Common myeloid progenitor, CD34-positive (primary cell): ENCODE measurements at regions not wholly inside any gene's neighbourhood (a gene's known extent, or its start where the extent isn't known, plus 50 kb on each side); places are given as distances from the start of the nearest gene placed in this dataset.

Experiments used
- CTCF ChIA-PET: fragments of 350-600 bp; sonication (Branson Sonifier 250); formaldehyde crosslinking; loops from one replicate; lab custom pipeline; 2021; ENCODE audit warnings: antibody characterized with exemption; lab: Charles Lee
- POLR2A ChIA-PET: fragments of 350-600 bp; sonication (Branson Sonifier 250); formaldehyde crosslinking; loops from one replicate; lab custom pipeline; 2021; ENCODE audit warnings: antibody characterized with exemption; lab: Charles Lee
- DNase-seq, 3 donors: peaks; one replicate each; pipeline versions ENCODE4 v3.0.0 to v3.0.0-alpha.2; 2013
- H3K27ac ChIP-seq, 2 experiments: 1 replicate in 1 of 2; 2 replicates in 1 of 2; pipeline ENCODE4 v1.7.0; 2013; ENCODE audit warnings: inconsistent platforms in 2 of 2, low read length in 2 of 2, mild to moderate bottlenecking in 2 of 2, low read depth in 1 of 2, moderate library complexity in 1 of 2; ENCODE audit not compliant: severe bottlenecking in 2 of 2, insufficient read depth in 1 of 2, poor library complexity in 1 of 2
- H3K27me3 ChIP-seq, 5 experiments: replicated peaks in 2 of 5; 1 replicate in 3 of 5; 2 replicates in 2 of 5; pipeline versions ENCODE4 v1.6.1 to v1.7.0; 2013; ENCODE audit warnings: low read length in 4 of 5, mild to moderate bottlenecking in 2 of 5, moderate library complexity in 2 of 5, inconsistent platforms in 1 of 5; ENCODE audit not compliant: insufficient read depth in 5 of 5, control insufficient read depth in 4 of 5
- H3K36me3 ChIP-seq, 4 experiments: 1 replicate in 2 of 4; 2 replicates in 2 of 4; pipeline versions ENCODE4 v1.6.1 to v1.7.0; 2013; ENCODE audit warnings: low read length in 3 of 4, control low read depth in 1 of 4, mild to moderate bottlenecking in 1 of 4; ENCODE audit not compliant: control insufficient read depth in 4 of 4, insufficient read depth in 4 of 4
- H3K4me1 ChIP-seq, 4 experiments: 1 replicate in 3 of 4; 2 replicates in 1 of 4; pipeline versions ENCODE4 v1.6.1 to v1.7.1; 2013; ENCODE audit warnings: low read length in 3 of 4, mild to moderate bottlenecking in 3 of 4, control low read depth in 1 of 4, inconsistent platforms in 1 of 4, moderate library complexity in 1 of 4; ENCODE audit not compliant: control insufficient read depth in 4 of 4, insufficient read depth in 4 of 4; ENCODE audit errors: control extremely low read depth in 1 of 4
- H3K4me3 ChIP-seq, 7 experiments: 1 replicate in 4 of 7; 2 replicates in 3 of 7; pipeline versions ENCODE4 v1.5.1 to v1.7.0; 2013; ENCODE audit warnings: mild to moderate bottlenecking in 7 of 7, low read length in 6 of 7, moderate library complexity in 6 of 7, inconsistent platforms in 2 of 7, low read depth in 2 of 7, control low read depth in 1 of 7; ENCODE audit not compliant: insufficient read depth in 4 of 7, control insufficient read depth in 1 of 7; ENCODE audit errors: extremely low read depth in 1 of 7
- H3K9me3 ChIP-seq, 5 experiments: 1 replicate in 4 of 5; 2 replicates in 1 of 5; pipeline versions ENCODE4 v1.6.1 to v1.7.1; 2013; ENCODE audit warnings: low read length in 4 of 5, mild to moderate bottlenecking in 2 of 5, inconsistent platforms in 1 of 5, low read depth in 1 of 5, moderate library complexity in 1 of 5; ENCODE audit not compliant: control insufficient read depth in 4 of 5, insufficient read depth in 2 of 5; ENCODE audit errors: control extremely low read depth in 1 of 5
- WGBS: methylation state at CpG from one replicate; pipeline ENCODE4 v1.1.5; 2013; ENCODE audit not compliant: insufficient coverage; 5-methylcytosine and 5-hydroxymethylcytosine counted together

DNA sequence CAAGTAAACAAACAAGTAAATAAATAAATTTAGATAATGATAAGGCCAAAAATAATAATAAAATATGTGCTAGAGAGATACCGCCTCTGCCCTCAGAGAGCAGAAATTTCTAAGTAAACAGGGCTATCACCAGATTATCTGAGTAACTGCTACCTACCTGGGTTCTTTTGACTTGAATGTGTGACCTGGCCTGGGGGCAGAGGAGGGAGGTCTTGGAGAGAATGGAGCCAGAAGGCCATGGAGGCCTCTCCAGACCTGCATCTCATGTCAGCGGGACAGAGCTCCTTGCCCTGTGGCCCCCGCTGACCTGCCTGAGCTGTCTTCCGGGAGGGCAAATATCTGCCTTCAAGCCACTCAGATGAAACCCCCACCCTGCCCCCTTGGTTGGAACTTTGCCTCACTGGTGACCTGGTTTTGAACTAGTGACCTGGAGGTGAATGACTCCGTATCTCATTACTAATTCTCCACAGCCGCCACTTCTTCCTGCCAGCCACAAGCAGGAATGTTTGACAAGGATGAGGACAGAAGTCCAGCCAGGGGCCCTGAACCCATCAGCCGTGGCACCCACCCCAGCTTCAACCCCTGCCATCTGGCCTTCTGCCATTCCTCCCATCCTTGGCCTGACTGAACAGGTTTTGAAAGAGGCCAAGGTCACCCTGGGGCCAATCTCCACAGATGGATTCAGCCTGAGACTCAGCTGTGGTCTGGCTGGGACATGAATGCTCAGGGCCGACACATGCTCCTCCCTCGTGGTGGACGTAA lies 86.8 kb upstream of the PARP11 start:
- ChIA-PET CTCF (interaction anchor here (0.6 to 6.4 kb wide), 2 partner anchors 72 to 77 kb away, joined by 3 to 181 read pairs; no protein-coding TSS in a partner anchor), POLR2A (no interaction called here)
- Histone ChIP-seq H3K4me3 (no peak overlapping the region), H3K9me3 (peaks cover 0 to 3% (median 0%) of the 10 kb centered on the region in 5 experiments), H3K27ac (no peak overlapping the region), H3K4me1 (peaks cover 14 to 31% (median 20%) of the 10 kb centered on the region in 4 experiments), H3K36me3 (no peaks in the 10 kb centered on the region), H3K27me3 (no peaks in the 10 kb centered on the region)
- no peak for DNase-seq
- WGBS: 99% methylated on average over 9 of the region's 10 CpGs

DNA sequence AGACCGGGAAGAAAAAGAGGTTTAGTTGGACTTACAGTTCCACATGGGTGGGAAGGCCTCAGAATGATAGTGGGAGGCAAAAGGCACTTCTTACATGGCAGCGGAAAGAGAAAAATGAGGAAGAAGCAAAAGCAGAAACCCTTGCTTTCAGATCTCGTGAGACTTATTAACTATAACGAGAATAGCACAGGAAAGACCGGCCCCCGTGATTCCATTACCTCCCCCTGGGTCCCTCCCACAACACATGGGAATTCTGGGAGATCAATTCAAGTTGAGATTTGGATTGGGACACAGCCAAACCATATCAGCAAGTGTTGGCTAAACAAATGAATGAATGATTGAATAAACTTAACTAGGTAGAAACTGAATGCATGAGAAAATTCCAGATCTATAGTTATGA lies 85.3 kb upstream of the PARP11 start:
- peaks cover 14 to 31% (median 20%) of the 10 kb centered on the region in 4 experiments for H3K4me1 ChIP-seq
- H3K27ac ChIP-seq: no peak overlapping the region
- H3K9me3 ChIP-seq: peaks cover 0 to 3% (median 0%) of the 10 kb centered on the region in 5 experiments
- H3K36me3 ChIP-seq: no peaks in the 10 kb centered on the region
- H3K4me3 ChIP-seq: no peak overlapping the region
- DNase-seq: peak in 1 of 3 donors; percentile 27
- WGBS: 93% methylated on average over 2 of the region's 6 CpGs
- ChIA-PET CTCF (no interaction called here), POLR2A (no interaction called here)
- no peaks in the 10 kb centered on the region for H3K27me3 ChIP-seq

DNA sequence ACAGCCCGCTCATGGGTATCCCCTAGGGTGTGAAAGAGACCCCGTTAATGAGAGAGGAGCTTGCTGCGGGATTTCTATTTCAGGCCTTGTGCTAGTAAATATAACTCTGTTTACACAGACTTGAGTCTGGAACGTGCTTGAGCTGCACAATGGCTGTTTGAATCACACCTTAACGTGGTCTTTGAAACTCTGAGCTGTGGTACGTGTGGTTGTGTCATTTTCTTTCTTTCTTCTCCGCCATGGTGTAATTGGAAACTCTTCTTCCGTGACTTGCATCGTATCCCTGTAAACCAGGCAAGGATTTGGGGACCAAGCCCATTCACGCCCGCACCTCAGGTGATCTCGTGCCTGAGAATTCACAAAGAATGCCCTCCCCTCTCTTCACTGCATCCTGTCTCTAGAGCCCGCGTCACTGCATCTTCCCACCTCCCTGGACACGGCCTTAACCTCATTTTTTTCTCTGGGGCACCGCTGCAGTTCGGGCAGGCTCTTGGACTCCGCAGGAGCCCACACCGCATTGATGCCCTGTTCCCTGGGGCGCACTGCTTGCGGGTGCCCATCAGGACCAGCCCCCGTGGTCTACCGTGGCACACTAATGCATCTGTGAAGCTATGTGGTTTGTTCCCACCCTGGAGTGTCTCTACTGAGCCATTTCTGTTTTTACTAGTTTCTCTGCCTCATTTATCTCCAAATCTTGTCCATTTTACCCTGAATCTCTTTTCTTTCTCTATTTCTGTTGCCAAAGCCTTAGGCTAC lies 78.4 kb upstream of the PARP11 start:
- CTCF ChIA-PET: interaction anchor here (0.6 to 2.5 kb wide), 3 partner anchors 12 to 54 kb away, joined by 3 to 8 read pairs (median 5); no protein-coding TSS in a partner anchor
- DNase-seq: no peak
- 95% methylated on average over 22 of the region's 23 CpGs for WGBS

GRCh38 chr12:3950714-3951320 lies 77.6 kb upstream of the PARP11 start:
- ChIA-PET POLR2A (interaction anchor here (0.7 kb wide), 1 partner anchor 1547 kb away, joined by 3 read pairs; no protein-coding TSS in a partner anchor), CTCF (interaction anchor here (1.8 to 2.9 kb wide), 4 partner anchors 12 to 21 kb away, joined by 5 to 16 read pairs (median 6); no protein-coding TSS in a partner anchor)
- Histone ChIP-seq H3K4me1 (peaks cover 0 to 10% (median 6%) of the 10 kb centered on the region in 4 experiments), H3K27me3 (no peaks in the 10 kb centered on the region), H3K27ac (no peak overlapping the region), H3K36me3 (no peaks in the 10 kb centered on the region), H3K9me3 (peaks cover 0 to 1% (median 0%) of the 10 kb centered on the region in 5 experiments), H3K4me3 (no peak overlapping the region)
- WGBS: 96% methylated on average over 3 of the region's 7 CpGs
- no peak for DNase-seq

More for the DNA sequence above, 78.4 kb upstream of the PARP11 start:
- H3K27me3 ChIP-seq: no peaks in the 10 kb centered on the region
- no peak overlapping the region for H3K4me3 ChIP-seq
- peaks cover 0 to 1% (median 0%) of the 10 kb centered on the region in 5 experiments for H3K9me3 ChIP-seq
- no peak overlapping the region for H3K27ac ChIP-seq
- peaks cover 0 to 10% (median 6%) of the 10 kb centered on the region in 4 experiments for H3K4me1 ChIP-seq
- no peaks in the 10 kb centered on the region for H3K36me3 ChIP-seq
- POLR2A ChIA-PET: interaction anchor here (0.5 kb wide), 1 partner anchor 143 kb away, joined by 3 read pairs; no protein-coding TSS in a partner anchor

DNA sequence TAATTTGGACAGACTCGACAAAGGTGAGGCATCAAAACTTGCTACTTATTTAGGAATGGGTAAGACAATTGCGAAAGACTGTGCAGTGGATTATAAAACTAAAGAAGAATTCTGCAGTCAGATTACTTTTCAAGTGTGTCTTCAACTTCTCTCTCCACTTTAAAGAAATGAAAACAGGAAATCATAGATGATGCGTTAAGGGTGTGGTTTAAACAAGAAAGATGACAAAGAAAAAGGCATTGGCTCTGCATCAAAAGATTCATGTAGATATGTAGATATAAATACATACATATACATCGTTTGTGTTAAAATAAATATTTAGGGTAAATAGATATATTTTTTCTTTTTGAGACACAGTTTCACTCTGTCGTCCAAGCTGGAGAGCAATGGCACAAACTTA lies 74.6 kb upstream of the PARP11 start:
- H3K27me3 ChIP-seq: no peaks in the 10 kb centered on the region
- peak in 2 of 3 donors; percentile 59 to 78 for DNase-seq
- POLR2A ChIA-PET: no interaction called here
- peaks cover 0 to 10% (median 6%) of the 10 kb centered on the region in 4 experiments for H3K4me1 ChIP-seq
- CTCF ChIA-PET: interaction anchor here (1.3 to 2.9 kb wide), 2 partner anchors 14 to 15 kb away, joined by 4 to 16 read pairs; no protein-coding TSS in a partner anchor
- 93% methylated on average over 3 of the region's 5 CpGs for WGBS
- no peaks in the 10 kb centered on the region for H3K36me3 ChIP-seq
- no peaks in the 10 kb centered on the region for H3K9me3 ChIP-seq
- H3K27ac ChIP-seq: no peak overlapping the region
- no peak overlapping the region for H3K4me3 ChIP-seq

DNA sequence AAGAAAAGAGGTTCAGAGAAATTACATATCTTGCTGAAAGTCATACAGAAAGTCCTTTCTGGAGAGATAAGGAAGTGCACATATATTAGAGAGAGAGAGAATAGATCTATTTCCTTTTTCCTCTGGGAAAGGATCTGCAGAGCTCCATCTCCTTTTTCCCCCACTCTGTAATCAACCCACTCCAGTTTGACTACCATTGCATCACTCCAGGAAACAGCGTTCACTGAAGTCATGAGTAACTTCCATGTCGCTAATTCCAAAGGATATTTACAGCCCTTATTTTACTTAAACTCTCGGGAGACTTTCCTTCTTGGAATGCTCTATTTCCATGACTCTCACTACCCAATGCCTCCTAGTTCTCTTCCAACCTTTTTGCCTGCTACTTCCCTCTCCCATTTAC lies 72.5 kb upstream of the PARP11 start:
- H3K4me3 ChIP-seq: no peak overlapping the region
- no peaks in the 10 kb centered on the region for H3K36me3 ChIP-seq
- no peak overlapping the region for H3K27ac ChIP-seq
- WGBS: 91% methylated on average over 3 of the region's 3 CpGs
- no peaks in the 10 kb centered on the region for H3K9me3 ChIP-seq
- ChIA-PET CTCF (interaction anchor here (1.4 to 1.8 kb wide), 2 partner anchors 10 to 59 kb away, joined by 3 to 6 read pairs; no protein-coding TSS in a partner anchor), POLR2A (interaction anchor here (1.5 kb wide), 1 partner anchor 17 kb away, joined by 3 read pairs; no protein-coding TSS in a partner anchor)
- peaks cover 0 to 10% (median 6%) of the 10 kb centered on the region in 4 experiments for H3K4me1 ChIP-seq
- no peaks in the 10 kb centered on the region for H3K27me3 ChIP-seq
- no peak for DNase-seq
